Astrocyte (in vitro differentiated cells and primary cell): ENCODE measurements at regions not wholly inside any gene's neighbourhood (a gene's known extent, or its start where the extent isn't known, plus 50 kb on each side); places are given as distances from the start of the nearest gene placed in this dataset.

Source experiments
- DNase-seq: peaks from one replicate; pipeline ENCODE4 v3.0.0-alpha.2; 2010; ENCODE audit warnings: low read depth
- FAIRE-seq: peaks from 2 replicates; lab custom pipeline; 2011; peaks lifted over from hg19 to GRCh38; lab: Jason Lieb, UNC
- H2AFZ ChIP-seq: 2 replicates; pipeline ENCODE4 v1.6.0; 2012; ENCODE audit warnings: low read depth, low read length, inconsistent platforms
- H3K27ac ChIP-seq: 2 replicates; pipeline ENCODE4 v1.5.1; 2011; ENCODE audit warnings: low read depth, low read length, inconsistent platforms
- H3K27me3 ChIP-seq: 2 replicates; pipeline ENCODE4 v1.6.0; 2011; ENCODE audit warnings: low read length, inconsistent platforms; ENCODE audit not compliant: insufficient read depth
- H3K36me3 ChIP-seq: 2 replicates; pipeline ENCODE4 v1.5.1; 2011; ENCODE audit warnings: low read length, inconsistent platforms; ENCODE audit not compliant: insufficient read depth
- H3K4me1 ChIP-seq: 2 replicates; pipeline ENCODE4 v1.5.1; 2011; ENCODE audit warnings: low read length, inconsistent platforms; ENCODE audit not compliant: insufficient read depth
- H3K4me2 ChIP-seq: 2 replicates; pipeline ENCODE4 v1.6.0; 2012; ENCODE audit warnings: low read length, inconsistent platforms
- H3K4me3 ChIP-seq: 2 replicates; pipeline ENCODE4 v1.5.1; 2011; ENCODE audit warnings: low read depth, mild to moderate bottlenecking, low read length, inconsistent platforms; ENCODE audit not compliant: insufficient read depth
- H3K79me2 ChIP-seq: 2 replicates; pipeline ENCODE4 v1.6.0; 2012; ENCODE audit warnings: mild to moderate bottlenecking, low read length, inconsistent platforms; ENCODE audit not compliant: insufficient read depth
- H3K9ac ChIP-seq: 2 replicates; pipeline ENCODE4 v1.6.0; 2012; ENCODE audit warnings: mild to moderate bottlenecking, low read length, inconsistent platforms
- H3K9me3 ChIP-seq: 2 replicates; pipeline ENCODE4 v1.5.1; 2012; ENCODE audit warnings: low read depth, mild to moderate bottlenecking, low read length, inconsistent platforms; ENCODE audit not compliant: insufficient read depth
- H4K20me1 ChIP-seq: 2 replicates; pipeline ENCODE4 v1.6.0; 2012; ENCODE audit warnings: low read length, inconsistent platforms; ENCODE audit not compliant: insufficient read depth
- H3K27ac Mint-ChIP-seq: one replicate; pipeline ENCODE4 v1.8.0; 2021; ENCODE audit warnings: mild to moderate bottlenecking, mixed read lengths; ENCODE audit not compliant: unreplicated experiment
- H3K27me3 Mint-ChIP-seq: one replicate; pipeline ENCODE4 v1.8.0; 2021; ENCODE audit warnings: low read depth, mixed read lengths; ENCODE audit not compliant: unreplicated experiment
- H3K36me3 Mint-ChIP-seq: one replicate; pipeline ENCODE4 v1.8.0; 2021; ENCODE audit warnings: low read depth, mixed read lengths; ENCODE audit not compliant: unreplicated experiment
- H3K4me1 Mint-ChIP-seq: one replicate; pipeline ENCODE4 v1.8.0; 2021; ENCODE audit warnings: low read depth, mixed read lengths; ENCODE audit not compliant: unreplicated experiment
- H3K4me3 Mint-ChIP-seq: one replicate; pipeline ENCODE4 v1.8.0; 2021; ENCODE audit warnings: mild to moderate bottlenecking, moderate library complexity, mixed read lengths; ENCODE audit not compliant: unreplicated experiment
- H3K9me3 Mint-ChIP-seq: one replicate; pipeline ENCODE4 v1.8.0; 2021; ENCODE audit warnings: mild to moderate bottlenecking, mixed read lengths; ENCODE audit not compliant: unreplicated experiment
- CTCF ChIP-seq: IDR thresholded peaks from 2 replicates; pipeline ENCODE4 v1.5.1; 2011; ENCODE audit warnings: low read depth, mild to moderate bottlenecking, inconsistent platforms, low read length, moderate library complexity; ENCODE audit not compliant: insufficient read depth
- EZH2 ChIP-seq: IDR thresholded peaks from 2 replicates; pipeline ENCODE4 v1.6.1; 2012; ENCODE audit warnings: mild to moderate bottlenecking, low read length, inconsistent platforms; ENCODE audit not compliant: insufficient read depth

GRCh38 chr11:15654451-15654850 lies 539.7 kb downstream of the INSC start:
- Mint-ChIP-seq H3K9me3 (no peaks in the 10 kb centered on the region), H3K27ac (no peak overlapping the region), H3K4me3 (no peak overlapping the region), H3K4me1 (peaks cover 1% of the 10 kb centered on the region), H3K36me3 (no peaks in the 10 kb centered on the region), H3K27me3 (peaks cover 2% of the 10 kb centered on the region)
- no peak overlapping the region for H3K27ac ChIP-seq
- H2AFZ ChIP-seq, result no peak overlapping the region
- no peak overlapping the region for H3K4me2 ChIP-seq
- FAIRE-seq, result no peak
- no peaks in the 10 kb centered on the region for H4K20me1 ChIP-seq
- peaks cover 5% of the 10 kb centered on the region for H3K4me1 ChIP-seq
- H3K9me3 ChIP-seq, result no peaks in the 10 kb centered on the region
- no peak for TF ChIP-seq EZH2
- no peak for TF ChIP-seq CTCF
- no peaks in the 10 kb centered on the region for H3K36me3 ChIP-seq
- DNase-seq, result no peak
- H3K4me3 ChIP-seq, result no peak overlapping the region
- no peaks in the 10 kb centered on the region for H3K79me2 ChIP-seq
- H3K27me3 ChIP-seq, result peaks cover 7% of the 10 kb centered on the region
- H3K9ac ChIP-seq, result no peak overlapping the region

GRCh38 chr11:15655552-15655951 lies 540.8 kb downstream of the INSC start:
- Mint-ChIP-seq H3K9me3 (no peaks in the 10 kb centered on the region), H3K36me3 (no peaks in the 10 kb centered on the region), H3K4me1 (peaks cover 1% of the 10 kb centered on the region)

More at GRCh38 chr11:15655552-15655951, 540.8 kb downstream of the INSC start:
- H3K79me2 ChIP-seq, result no peaks in the 10 kb centered on the region
- H3K4me2 ChIP-seq, result no peak overlapping the region
- Mint-ChIP-seq H3K27ac (no peak overlapping the region), H3K4me3 (no peak overlapping the region), H3K27me3 (peaks cover 2% of the 10 kb centered on the region)
- H4K20me1 ChIP-seq, result no peaks in the 10 kb centered on the region
- peaks cover 7% of the 10 kb centered on the region for H3K27me3 ChIP-seq
- no peak overlapping the region for H3K27ac ChIP-seq
- peaks cover 1% of the 10 kb centered on the region for H3K4me1 ChIP-seq
- FAIRE-seq, result no peak
- H3K9me3 ChIP-seq, result no peaks in the 10 kb centered on the region
- H2AFZ ChIP-seq, result no peak overlapping the region
- H3K4me3 ChIP-seq, result no peak overlapping the region
- DNase-seq, result no peak
- no peak overlapping the region for H3K9ac ChIP-seq
- H3K36me3 ChIP-seq, result no peaks in the 10 kb centered on the region
- TF ChIP-seq CTCF (no peak), EZH2 (no peak)
